ENCODE measurements at regions not wholly inside any gene's neighbourhood (a gene's known extent, or its start where the extent isn't known, plus 50 kb on each side); places are given as distances from the start of the nearest gene placed in this dataset.

DNA sequence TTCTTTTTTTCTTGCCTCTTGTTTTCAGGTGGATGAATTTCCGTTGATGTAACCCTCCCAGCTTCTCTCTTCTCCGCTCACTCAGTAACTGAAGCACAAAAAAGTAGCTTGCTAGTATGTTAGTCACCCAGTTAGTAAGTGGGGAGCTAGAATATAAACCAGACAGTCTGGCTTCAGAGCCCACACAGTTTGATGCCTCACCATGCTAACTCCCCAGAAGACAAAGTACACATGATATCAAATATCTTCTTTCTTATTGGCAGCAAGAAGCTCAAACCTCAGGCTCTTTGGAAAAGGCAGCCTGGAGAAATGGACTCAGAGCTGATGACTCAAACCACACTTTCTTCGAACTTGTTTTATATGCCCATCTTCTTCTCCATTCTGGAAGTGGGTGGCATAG, 187.5 kb upstream of the PLXNA2 start:
- Histone ChIP-seq H3K36me3 (ENCODE audit: control insufficient read depth in 1 of 2, insufficient read depth in 2 of 2, low read length in 2 of 2) (no peaks in the 10 kb centered on the region), H2AK5ac (ENCODE audit: low read length) (no peak overlapping the region), H2BK120ac (ENCODE audit: insufficient read depth, low read length, poor library complexity) (no peak overlapping the region), H3K79me2 (ENCODE audit: control insufficient read depth, insufficient read depth, low read length, poor library complexity) (no peaks in the 10 kb centered on the region), H3K79me1 (ENCODE audit: low read length) (no peaks in the 10 kb centered on the region), H3K4me2 (ENCODE audit: low read length) (no peak overlapping the region), H3K27ac (ENCODE audit: low read depth, low read length) (no peak overlapping the region), H3K9me3 (ENCODE audit: insufficient read depth, low read depth, low read length) (no peaks in the 10 kb centered on the region), H4K91ac (ENCODE audit: low read depth, low read length) (no peak overlapping the region), H3K4me3 (ENCODE audit: low read depth, low read length) (no peak overlapping the region), H3K4ac (ENCODE audit: low read depth, low read length) (no peak overlapping the region), H4K8ac (ENCODE audit: low read depth, low read length) (no peak overlapping the region), H3K23ac (ENCODE audit: low read length) (no peak overlapping the region), H3K4me1 (ENCODE audit: control insufficient read depth in 1 of 2, insufficient read depth in 2 of 2, low read length in 2 of 2) (peaks cover 0 to 2% of the 10 kb centered on the region in 2 experiments), H3K14ac (ENCODE audit: low read length) (no peak overlapping the region), H2BK12ac (ENCODE audit: low read length) (no peak overlapping the region), H2AFZ (ENCODE audit: insufficient read depth, low read length, poor library complexity) (no peak overlapping the region), H4K12ac (ENCODE audit: low read depth, low read length) (no peak overlapping the region), H2BK5ac (ENCODE audit: low read depth, low read length, poor library complexity) (no peak overlapping the region), H3K9ac (ENCODE audit: low read length) (no peak overlapping the region), H3K27me3 (ENCODE audit: insufficient read depth, low read length) (no peaks in the 10 kb centered on the region), H3K18ac (ENCODE audit: low read length) (no peak overlapping the region)
- WGBS (ENCODE audit: extremely low coverage, insufficient coverage, insufficient read length): no CpG with 5 or more reads among the region's 3 CpGs
- DNase-seq: no peak

DNA sequence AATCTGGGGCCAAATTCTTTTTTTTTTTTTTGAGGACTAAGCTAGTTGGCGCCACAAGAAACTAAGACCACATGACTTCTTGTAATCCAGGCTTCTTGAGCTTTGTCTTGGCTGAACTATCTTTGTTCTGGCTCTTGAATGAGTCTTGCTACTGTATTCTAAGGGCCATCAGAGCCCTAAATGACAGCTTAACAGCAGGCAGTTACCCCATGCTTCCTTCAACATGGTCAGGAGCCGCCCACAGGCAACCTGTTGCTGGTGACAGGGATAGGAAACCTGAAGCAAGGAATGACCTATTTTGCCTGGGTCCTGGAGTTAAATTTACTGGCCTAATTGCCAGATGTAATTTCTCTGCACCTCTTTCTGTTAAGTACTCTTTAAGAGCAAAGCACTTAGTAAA, 188.2 kb upstream of the PLXNA2 start:
- H2AFZ ChIP-seq (ENCODE audit: insufficient read depth, low read length, poor library complexity): no peak overlapping the region
- no peak overlapping the region for H2AK5ac ChIP-seq (ENCODE audit: low read length)
- H3K23ac ChIP-seq (ENCODE audit: low read length): no peak overlapping the region
- H3K4ac ChIP-seq (ENCODE audit: low read depth, low read length): no peak overlapping the region
- no CpG with 5 or more reads among the region's 2 CpGs for WGBS (ENCODE audit: extremely low coverage, insufficient coverage, insufficient read length)
- H3K4me3 ChIP-seq (ENCODE audit: low read depth, low read length): no peak overlapping the region
- no peaks in the 10 kb centered on the region for H3K9me3 ChIP-seq (ENCODE audit: insufficient read depth, low read depth, low read length)
- no peak for DNase-seq
- no peaks in the 10 kb centered on the region for H3K79me1 ChIP-seq (ENCODE audit: low read length)
- H3K18ac ChIP-seq (ENCODE audit: low read length): no peak overlapping the region
- no peak overlapping the region for H4K8ac ChIP-seq (ENCODE audit: low read depth, low read length)
- no peak overlapping the region for H2BK120ac ChIP-seq (ENCODE audit: insufficient read depth, low read length, poor library complexity)
- H4K12ac ChIP-seq (ENCODE audit: low read depth, low read length): no peak overlapping the region
- H3K4me1 ChIP-seq (ENCODE audit: control insufficient read depth in 1 of 2, insufficient read depth in 2 of 2, low read length in 2 of 2): peaks cover 0 to 2% of the 10 kb centered on the region in 2 experiments
- H4K91ac ChIP-seq (ENCODE audit: low read depth, low read length): no peak overlapping the region
- H3K79me2 ChIP-seq (ENCODE audit: control insufficient read depth, insufficient read depth, low read length, poor library complexity): no peaks in the 10 kb centered on the region
- no peaks in the 10 kb centered on the region for H3K27me3 ChIP-seq (ENCODE audit: insufficient read depth, low read length)
- H3K9ac ChIP-seq (ENCODE audit: low read length): no peak overlapping the region
- no peak overlapping the region for H3K14ac ChIP-seq (ENCODE audit: low read length)
- H3K4me2 ChIP-seq (ENCODE audit: low read length): no peak overlapping the region
- H2BK12ac ChIP-seq (ENCODE audit: low read length): no peak overlapping the region
- H3K27ac ChIP-seq (ENCODE audit: low read depth, low read length): no peak overlapping the region
- no peak overlapping the region for H2BK5ac ChIP-seq (ENCODE audit: low read depth, low read length, poor library complexity)
- no peaks in the 10 kb centered on the region for H3K36me3 ChIP-seq (ENCODE audit: control insufficient read depth in 1 of 2, insufficient read depth in 2 of 2, low read length in 2 of 2)

DNA sequence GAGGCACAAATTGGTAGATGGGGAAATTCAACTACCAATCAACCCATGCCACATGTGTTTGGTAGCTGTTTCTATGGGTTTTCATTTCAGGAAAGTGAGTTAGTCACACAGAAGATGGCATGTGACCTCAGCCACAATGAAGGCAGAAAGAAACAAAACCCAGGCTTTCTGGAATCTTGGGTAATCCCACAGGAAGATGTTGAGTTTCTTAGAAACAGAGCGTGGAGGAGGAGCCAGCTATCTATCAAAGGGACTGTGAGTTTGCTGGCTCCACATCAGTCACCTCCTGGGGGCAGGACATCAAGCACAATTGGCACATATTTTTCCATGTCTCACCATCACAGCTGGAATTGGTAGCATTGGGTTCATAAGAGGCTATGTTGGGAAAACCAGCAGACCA, 188.9 kb upstream of the PLXNA2 start:
- H3K4ac ChIP-seq (ENCODE audit: low read depth, low read length): no peak overlapping the region
- H3K79me1 ChIP-seq (ENCODE audit: low read length): no peaks in the 10 kb centered on the region
- H4K91ac ChIP-seq (ENCODE audit: low read depth, low read length): no peak overlapping the region
- H2AFZ ChIP-seq (ENCODE audit: insufficient read depth, low read length, poor library complexity): no peak overlapping the region
- H3K27me3 ChIP-seq (ENCODE audit: insufficient read depth, low read length): no peaks in the 10 kb centered on the region
- no peaks in the 10 kb centered on the region for H3K9me3 ChIP-seq (ENCODE audit: insufficient read depth, low read depth, low read length)
- H3K23ac ChIP-seq (ENCODE audit: low read length): no peak overlapping the region
- no peaks in the 10 kb centered on the region for H3K79me2 ChIP-seq (ENCODE audit: control insufficient read depth, insufficient read depth, low read length, poor library complexity)
- H4K12ac ChIP-seq (ENCODE audit: low read depth, low read length): no peak overlapping the region
- no peak overlapping the region for H3K27ac ChIP-seq (ENCODE audit: low read depth, low read length)
- DNase-seq: no peak
- H2BK5ac ChIP-seq (ENCODE audit: low read depth, low read length, poor library complexity): no peak overlapping the region
- H3K14ac ChIP-seq (ENCODE audit: low read length): no peak overlapping the region
- no peak overlapping the region for H4K8ac ChIP-seq (ENCODE audit: low read depth, low read length)
- WGBS (ENCODE audit: extremely low coverage, insufficient coverage, insufficient read length): no CpG with 5 or more reads among the region's 1 CpG
- no peak overlapping the region for H3K18ac ChIP-seq (ENCODE audit: low read length)
- no peak overlapping the region for H2BK12ac ChIP-seq (ENCODE audit: low read length)
- H3K4me3 ChIP-seq (ENCODE audit: low read depth, low read length): no peak overlapping the region
- H3K36me3 ChIP-seq (ENCODE audit: control insufficient read depth in 1 of 2, insufficient read depth in 2 of 2, low read length in 2 of 2): no peaks in the 10 kb centered on the region
- H2AK5ac ChIP-seq (ENCODE audit: low read length): no peak overlapping the region
- H3K9ac ChIP-seq (ENCODE audit: low read length): no peak overlapping the region
- no peak overlapping the region for H3K4me2 ChIP-seq (ENCODE audit: low read length)
- no peak overlapping the region for H2BK120ac ChIP-seq (ENCODE audit: insufficient read depth, low read length, poor library complexity)
- peaks cover 0 to 2% of the 10 kb centered on the region in 2 experiments for H3K4me1 ChIP-seq (ENCODE audit: control insufficient read depth in 1 of 2, insufficient read depth in 2 of 2, low read length in 2 of 2)

DNA sequence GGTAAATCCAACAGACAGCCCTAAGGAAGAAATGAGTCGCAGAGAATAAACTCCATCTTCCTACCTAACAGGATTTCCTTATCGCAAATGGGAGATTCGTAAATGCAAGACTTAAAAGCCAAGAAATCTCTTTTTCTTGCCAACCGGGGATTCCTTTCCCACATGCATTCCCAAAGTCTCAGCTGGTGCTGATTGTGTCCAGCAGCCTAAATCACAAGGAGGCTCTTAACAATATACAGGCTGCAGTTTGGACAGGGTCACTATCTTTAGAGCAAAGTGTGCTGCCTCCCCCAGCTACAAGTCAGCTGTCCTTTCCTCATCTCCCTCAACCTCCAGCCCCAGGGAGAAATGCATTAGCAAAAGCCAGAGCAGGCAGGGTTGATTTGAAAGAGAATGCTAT, 189.8 kb upstream of the PLXNA2 start:
- Histone ChIP-seq H2BK5ac (ENCODE audit: low read depth, low read length, poor library complexity) (no peak overlapping the region), H2BK12ac (ENCODE audit: low read length) (no peak overlapping the region), H2BK120ac (ENCODE audit: insufficient read depth, low read length, poor library complexity) (no peak overlapping the region), H2AFZ (ENCODE audit: insufficient read depth, low read length, poor library complexity) (no peak overlapping the region), H3K36me3 (ENCODE audit: control insufficient read depth in 1 of 2, insufficient read depth in 2 of 2, low read length in 2 of 2) (no peaks in the 10 kb centered on the region), H3K9me3 (ENCODE audit: insufficient read depth, low read depth, low read length) (no peaks in the 10 kb centered on the region), H3K4me1 (ENCODE audit: control insufficient read depth in 1 of 2, insufficient read depth in 2 of 2, low read length in 2 of 2) (peaks cover 0 to 2% of the 10 kb centered on the region in 2 experiments), H4K91ac (ENCODE audit: low read depth, low read length) (no peak overlapping the region), H3K23ac (ENCODE audit: low read length) (no peak overlapping the region), H3K4ac (ENCODE audit: low read depth, low read length) (no peak overlapping the region), H3K4me3 (ENCODE audit: low read depth, low read length) (no peak overlapping the region), H3K79me2 (ENCODE audit: control insufficient read depth, insufficient read depth, low read length, poor library complexity) (no peaks in the 10 kb centered on the region), H3K79me1 (ENCODE audit: low read length) (no peaks in the 10 kb centered on the region), H3K18ac (ENCODE audit: low read length) (no peak overlapping the region), H3K9ac (ENCODE audit: low read length) (no peak overlapping the region), H3K14ac (ENCODE audit: low read length) (no peak overlapping the region), H2AK5ac (ENCODE audit: low read length) (no peak overlapping the region), H3K4me2 (ENCODE audit: low read length) (no peak overlapping the region), H3K27me3 (ENCODE audit: insufficient read depth, low read length) (no peaks in the 10 kb centered on the region), H3K27ac (ENCODE audit: low read depth, low read length) (no peak overlapping the region), H4K8ac (ENCODE audit: low read depth, low read length) (no peak overlapping the region), H4K12ac (ENCODE audit: low read depth, low read length) (no peak overlapping the region)
- WGBS (ENCODE audit: extremely low coverage, insufficient coverage, insufficient read length): no CpG with 5 or more reads among the region's 4 CpGs
- DNase-seq: no peak
